HCT116 (cell line): ENCODE measurements at regions not wholly inside any gene's neighbourhood (a gene's known extent, or its start where the extent isn't known, plus 50 kb on each side); places are given as distances from the start of the nearest gene placed in this dataset.

Source experiments
- ATAC-seq: fragments of 200-7000 bp; cut with Tn5 transposase; 2 replicates; pipeline ENCODE4 v1.9.1; 2020; ENCODE audit warnings: mild to moderate bottlenecking, moderate library complexity
- BruUV-seq: library from RNA; stranded (reverse); fragments of 400-500 nt; replicated peaks from 2 replicates; lab custom pipeline; 2021; lab: Mats Ljungman, UMichigan
- CTCF ChIA-PET: fragments of 300-600 bp; sonication (Branson Sonifier 250); formaldehyde crosslinking; loops from one replicate; lab custom pipeline; 2021; ENCODE audit warnings: antibody characterized with exemption; lab: Charles Lee
- POLR2A ChIA-PET: fragments of 300-600, 350-600 bp; sonication (Branson Sonifier 250); formaldehyde crosslinking; loops from one replicate; lab custom pipeline; 2021; ENCODE audit warnings: antibody characterized with exemption; lab: Charles Lee
- RAD21 ChIA-PET, 2 experiments: fragments of 300-600 bp; sonication (Branson Sonifier 250); formaldehyde crosslinking; loops; one replicate each; lab custom pipeline; 2023; ENCODE audit warnings: low total read pairs in 2 of 2; ENCODE audit not compliant: uncharacterized antibody in 2 of 2, unreplicated experiment in 2 of 2, low non-redundant PET in 1 of 2; lab: Charles Lee
- DNase-seq: peaks from one replicate; pipeline ENCODE4 v3.0.0-alpha.2; 2010; ENCODE audit warnings: low read depth, low spot score
- H2AFZ ChIP-seq: fragments of 200-600 bp; shearing (Covaris generic), sonication (generic); 2 replicates; pipeline ENCODE4 v1.6.1; 2017; ENCODE audit warnings: low read depth, mixed run types, mixed read lengths, antibody characterized with exemption, low read length; ENCODE audit not compliant: poor library complexity, severe bottlenecking
- H3K27ac ChIP-seq: 2 replicates; pipeline ENCODE4 v1.5.1; 2012; ENCODE audit warnings: low read depth, low read length
- H3K27me3 ChIP-seq: fragments of 200-600 bp; sonication (generic); 2 replicates; pipeline ENCODE4 v1.6.1; 2016; ENCODE audit warnings: mixed run types, low read length, mixed read lengths; ENCODE audit not compliant: insufficient read depth
- H3K36me3 ChIP-seq, 2 experiments: fragments of 200-500 bp in 1 of 2; fragments of 200-600 bp in 1 of 2; sonication (Bioruptor generic) in 1 of 2; sonication (generic) in 1 of 2; 2 replicates each; pipeline versions ENCODE4 v1.5.1 to v1.6.1; 2014 to 2016; ENCODE audit warnings: low read length in 2 of 2, inconsistent platforms in 1 of 2, mixed read lengths in 1 of 2, mixed run types in 1 of 2; ENCODE audit not compliant: insufficient read depth in 2 of 2, control insufficient read depth in 1 of 2
- H3K4me1 ChIP-seq, 2 experiments: fragments of 200-600 bp in 1 of 2; sonication (generic) in 1 of 2; 2 replicates each; pipeline versions ENCODE4 v1.5.1 to v1.6.1; 2012 to 2017; ENCODE audit warnings: low read length in 2 of 2, inconsistent platforms in 1 of 2, mild to moderate bottlenecking in 1 of 2, mixed read lengths in 1 of 2, mixed run types in 1 of 2, moderate library complexity in 1 of 2; ENCODE audit not compliant: insufficient read depth in 2 of 2, control insufficient read depth in 1 of 2
- H3K4me2 ChIP-seq: fragments of 200-600 bp; sonication (generic); 2 replicates; pipeline ENCODE4 v1.6.1; 2017; ENCODE audit warnings: mixed run types, low read length, mixed read lengths
- H3K4me3 ChIP-seq, 2 experiments: fragments of 200-600 bp in 1 of 2; sonication (generic) in 1 of 2; replicated peaks in 1 of 2; 2 replicates each; pipeline ENCODE4 v1.5.1; 2011 to 2016; ENCODE audit warnings: low read length in 2 of 2, control low read depth in 1 of 2, low read depth in 1 of 2, mild to moderate bottlenecking in 1 of 2, mixed read lengths in 1 of 2, mixed run types in 1 of 2
- H3K79me2 ChIP-seq: fragments of 200-600 bp; sonication (generic); 2 replicates; pipeline ENCODE4 v1.6.1; 2017; ENCODE audit warnings: mild to moderate bottlenecking, mixed run types, low read length, moderate library complexity, mixed read lengths; ENCODE audit not compliant: insufficient read depth
- H3K9ac ChIP-seq: fragments of 200-600 bp; sonication (generic); 2 replicates; pipeline ENCODE4 v1.6.1; 2016; ENCODE audit warnings: low read length, mixed read lengths
- H3K9me2 ChIP-seq: fragments of 200-600 bp; sonication (generic), shearing (Covaris generic); 2 replicates; pipeline ENCODE4 v1.6.1; 2017; ENCODE audit warnings: mixed run types, mild to moderate bottlenecking, moderate library complexity; ENCODE audit not compliant: insufficient read depth
- H3K9me3 ChIP-seq, 2 experiments: fragments of 200-500 bp in 1 of 2; fragments of 200-600 bp in 1 of 2; sonication (Bioruptor generic) in 1 of 2; sonication (generic) in 1 of 2; 2 replicates each; pipeline ENCODE4 v1.6.1; 2014 to 2017; ENCODE audit warnings: low read length in 2 of 2, mixed read lengths in 2 of 2, inconsistent platforms in 1 of 2, low read depth in 1 of 2, mild to moderate bottlenecking in 1 of 2, mixed run types in 1 of 2, moderate library complexity in 1 of 2; ENCODE audit not compliant: control insufficient read depth in 1 of 2, insufficient read depth in 1 of 2
- H4K20me1 ChIP-seq: fragments of 200-600 bp; sonication (generic), shearing (Covaris generic); 2 replicates; pipeline ENCODE4 v1.6.1; 2017; ENCODE audit warnings: mixed run types, mild to moderate bottlenecking, moderate library complexity; ENCODE audit not compliant: insufficient read depth
- ELF1 ChIP-seq: IDR thresholded peaks from 2 replicates; pipeline ENCODE4 v1.6.1; 2012; ENCODE audit warnings: low read depth, borderline replicate concordance
- EZH2 ChIP-seq: fragments of 200-600 bp; sonication (generic); IDR thresholded peaks from 2 replicates; pipeline ENCODE4 v1.6.1; 2017; ENCODE audit warnings: antibody characterized with exemption, mixed run types
- EZH2phosphoT487 ChIP-seq: fragments of 200-600 bp; IDR thresholded peaks from 2 replicates; pipeline ENCODE4 v1.6.1; 2018; ENCODE audit warnings: antibody characterized with exemption, borderline replicate concordance
- FOSL1 ChIP-seq: IDR thresholded peaks from 2 replicates; pipeline ENCODE4 v1.6.1; 2012; ENCODE audit warnings: low read depth
- SRF ChIP-seq: IDR thresholded peaks from 2 replicates; pipeline ENCODE4 v1.6.1; 2012; ENCODE audit warnings: low read depth
- TCF7L2 ChIP-seq: IDR thresholded peaks from 2 replicates; pipeline ENCODE4 v1.7.0; 2011; ENCODE audit warnings: borderline replicate concordance, inconsistent platforms; ENCODE audit not compliant: insufficient read depth, insufficient read length; ENCODE audit errors: extremely low read depth
- YY1 ChIP-seq: IDR thresholded peaks from 2 replicates; pipeline ENCODE4 v1.6.1; 2011; ENCODE audit warnings: low read length, low read depth, moderate library complexity, mild to moderate bottlenecking; ENCODE audit not compliant: insufficient replicate concordance; ENCODE audit errors: extremely low read depth
- intact Hi-C: fragments of 100-400 bp; cut with micrococcal nuclease; formaldehyde crosslinking; loops from 2 replicates; pipeline ENCODE4 v1.10.0; 2022
- TF ChIP-seq, protein P1 (sequence below): IDR thresholded peaks from 2 replicates; pipeline ENCODE4 v1.6.1; 2011; ENCODE audit warnings: mild to moderate bottlenecking, low read length, moderate library complexity; ENCODE audit not compliant: insufficient replicate concordance; ENCODE audit errors: extremely low read depth

GRCh38 chr11:130671801-130672700 lies 223.6 kb downstream of the ADAMTS15 start:
- Histone ChIP-seq H3K4me2 (no peak overlapping the region), H4K20me1 (no peaks in the 10 kb centered on the region), H2AFZ (no peak overlapping the region), H3K9ac (no peak overlapping the region), H3K79me2 (no peaks in the 10 kb centered on the region), H3K27ac (no peak overlapping the region), H3K9me2 (no peaks in the 10 kb centered on the region), H3K27me3 (0 out of 2 replicates have a peak, but pooled peaks cover 4% of the 10 kb centered on the region), H3K4me3 (no peak overlapping the region), H3K36me3 (no peaks in the 10 kb centered on the region), H3K9me3 (no peaks in the 10 kb centered on the region), H3K4me1 (no peaks in the 10 kb centered on the region)
- ChIA-PET CTCF (no interaction called here), POLR2A (no interaction called here), RAD21 (no interaction called here)
- no peak for ATAC-seq
- DNase-seq = no peak
- TF ChIP-seq, protein P1, sequence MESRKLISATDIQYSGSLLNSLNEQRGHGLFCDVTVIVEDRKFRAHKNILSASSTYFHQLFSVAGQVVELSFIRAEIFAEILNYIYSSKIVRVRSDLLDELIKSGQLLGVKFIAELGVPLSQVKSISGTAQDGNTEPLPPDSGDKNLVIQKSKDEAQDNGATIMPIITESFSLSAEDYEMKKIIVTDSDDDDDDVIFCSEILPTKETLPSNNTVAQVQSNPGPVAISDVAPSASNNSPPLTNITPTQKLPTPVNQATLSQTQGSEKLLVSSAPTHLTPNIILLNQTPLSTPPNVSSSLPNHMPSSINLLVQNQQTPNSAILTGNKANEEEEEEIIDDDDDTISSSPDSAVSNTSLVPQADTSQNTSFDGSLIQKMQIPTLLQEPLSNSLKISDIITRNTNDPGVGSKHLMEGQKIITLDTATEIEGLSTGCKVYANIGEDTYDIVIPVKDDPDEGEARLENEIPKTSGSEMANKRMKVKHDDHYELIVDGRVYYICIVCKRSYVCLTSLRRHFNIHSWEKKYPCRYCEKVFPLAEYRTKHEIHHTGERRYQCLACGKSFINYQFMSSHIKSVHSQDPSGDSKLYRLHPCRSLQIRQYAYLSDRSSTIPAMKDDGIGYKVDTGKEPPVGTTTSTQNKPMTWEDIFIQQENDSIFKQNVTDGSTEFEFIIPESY = no peak
- no peak for TF ChIP-seq ELF1
- no peak for TF ChIP-seq TCF7L2
- no peak for TF ChIP-seq SRF
- TF ChIP-seq EZH2 = no peak
- no peak for TF ChIP-seq FOSL1
- no peak for TF ChIP-seq YY1
- no peak for TF ChIP-seq EZH2phosphoT487
- intact Hi-C loops = no loop called here
- BruUV-seq = no TSS peak
